Coronary artery (tissue), 2 donors: ENCODE measurements at regions not wholly inside any gene's neighbourhood (a gene's known extent, or its start where the extent isn't known, plus 50 kb on each side); places are given as distances from the start of the nearest gene placed in this dataset.
"Not testable (repeated sequence)": the region's sequence is repeated elsewhere in the genome, so short reads cannot be mapped to it uniquely, and the experiment has no call there.

ENCODE experiments used
- DNase-seq: peaks from one replicate; pipeline ENCODE4 v3.0.0-alpha.2; 2017; ENCODE audit warnings: low spot score
- H3K27ac ChIP-seq, 2 donors: fragments of 200-600 bp; sonication (generic); one replicate each; pipeline ENCODE4 v1.5.1; 2016 to 2019
- H3K4me3 ChIP-seq: fragments of 200-600 bp; sonication (generic); 2 replicates; pipeline ENCODE4 v1.5.1; 2016; ENCODE audit warnings: mild to moderate bottlenecking, moderate library complexity
- CTCF ChIP-seq: fragments of 200-600 bp; sonication (generic); IDR thresholded peaks from one replicate; pipeline ENCODE4 v1.5.1; 2019; ENCODE audit warnings: antibody characterized with exemption

- Histone ChIP-seq H3K27ac (peak overlapping the region; percentile 17 to 77), H3K4me3 (peak overlapping the region; percentile 71)
- no peak for DNase-seq
- no peak for TF ChIP-seq CTCF
Observed at GRCh38 chrX:125205918-125206665, 113.6 kb upstream of the TEX13C start.

GRCh38 chrX:125210146-125210545, 109.5 kb upstream of the TEX13C start:
- no peak for TF ChIP-seq CTCF
- DNase-seq: no peak
- Histone ChIP-seq H3K27ac (no peak overlapping the region), H3K4me3 (no peak overlapping the region)

- DNase-seq: no peak
- H3K27ac ChIP-seq: no peak overlapping the region
- no peak overlapping the region for H3K4me3 ChIP-seq
- TF ChIP-seq CTCF: no peak
Observed at GRCh38 chrX:125219852-125220251, 99.8 kb upstream of the TEX13C start.

GRCh38 chrX:125236955-125237354, 82.7 kb upstream of the TEX13C start:
- DNase-seq: no peak
- no peak overlapping the region for H3K27ac ChIP-seq
- TF ChIP-seq CTCF: no peak
- no peak overlapping the region for H3K4me3 ChIP-seq

- no peak for DNase-seq
- Histone ChIP-seq H3K27ac (no peak overlapping the region), H3K4me3 (no peak overlapping the region)
- no peak for TF ChIP-seq CTCF
Observed at GRCh38 chrX:125248931-125249330, 70.7 kb upstream of the TEX13C start.

- H3K27ac ChIP-seq, DNase-seq, H3K4me3 ChIP-seq: not testable (repeated sequence)
Observed at GRCh38 chrX:125255759-125256158, 63.9 kb upstream of the TEX13C start.

GRCh38 chrX:125262836-125263235, 56.8 kb upstream of the TEX13C start:
- no peak for DNase-seq
- TF ChIP-seq CTCF: no peak
- H3K27ac ChIP-seq: no peak overlapping the region
- no peak overlapping the region for H3K4me3 ChIP-seq
